IMR-90 (cell line): ENCODE measurements at regions not wholly inside any gene's neighbourhood (a gene's known extent, or its start where the extent isn't known, plus 50 kb on each side); places are given as distances from the start of the nearest gene placed in this dataset.

Source experiments
- ATAC-seq: fragments of 200-7000 bp; cut with Tn5 transposase; 2 replicates; pipeline ENCODE4 v1.9.1; 2020; ENCODE audit warnings: low read depth, mild to moderate bottlenecking, moderate library complexity
- BruUV-seq: library from RNA; stranded (reverse); fragments of 400-500 nt; replicated peaks from 2 replicates; lab custom pipeline; 2021; lab: Mats Ljungman, UMichigan
- CTCF ChIA-PET: fragments of 300-600 bp; formaldehyde crosslinking; extraction: SDS; loops from one replicate; lab custom pipeline; 2021; ENCODE audit warnings: antibody characterized with exemption; lab: Yijun Ruan, JAX
- POLR2A ChIA-PET: fragments of 300-600 bp; sonication (Branson Sonifier 250); formaldehyde crosslinking; loops from one replicate; lab custom pipeline; 2022; ENCODE audit warnings: antibody characterized with exemption; ENCODE audit not compliant: unreplicated experiment; lab: Charles Lee
- DNase-seq: peaks from one replicate; pipeline ENCODE4 v3.0.0; 2013
- H2AFZ ChIP-seq: replicated peaks from 2 replicates; pipeline ENCODE3; 2013; ENCODE audit warnings: low read length, mild to moderate bottlenecking; ENCODE audit not compliant: poor library complexity
- H2AK5ac ChIP-seq: 2 replicates; pipeline ENCODE4 v1.6.1; 2013; ENCODE audit warnings: low read depth, low read length, inconsistent platforms
- H2AK9ac ChIP-seq: replicated peaks from 2 replicates; pipeline ENCODE3; 2013; ENCODE audit warnings: mild to moderate bottlenecking, low read depth, low read length, moderate library complexity; ENCODE audit not compliant: poor library complexity
- H2BK120ac ChIP-seq: 2 replicates; pipeline ENCODE4 v1.6.1; 2013; ENCODE audit warnings: low read depth, low read length, inconsistent platforms
- H2BK15ac ChIP-seq: 3 replicates; pipeline ENCODE4 v1.6.1; 2013; ENCODE audit warnings: low read depth, low read length, inconsistent platforms
- H2BK20ac ChIP-seq: 2 replicates; pipeline ENCODE4 v1.6.1; 2013; ENCODE audit warnings: low read depth, mild to moderate bottlenecking, inconsistent platforms, low read length, moderate library complexity
- H2BK5ac ChIP-seq: 2 replicates; pipeline ENCODE4 v1.6.1; 2013; ENCODE audit warnings: mild to moderate bottlenecking, low read depth, low read length, inconsistent platforms; ENCODE audit not compliant: poor library complexity, severe bottlenecking
- H3K14ac ChIP-seq: replicated peaks from 2 replicates; pipeline ENCODE4 v1.6.1; 2013; ENCODE audit warnings: low read depth, low read length, inconsistent platforms
- H3K18ac ChIP-seq: 2 replicates; pipeline ENCODE4 v1.6.1; 2013; ENCODE audit warnings: low read depth, low read length, control low read depth
- H3K23ac ChIP-seq: 2 replicates; pipeline ENCODE4 v1.6.1; 2013; ENCODE audit warnings: low read depth, low read length, inconsistent platforms
- H3K27ac ChIP-seq: 2 replicates; pipeline ENCODE4 v1.5.1; 2013; ENCODE audit warnings: mild to moderate bottlenecking, control low read depth, low read length; ENCODE audit not compliant: insufficient read depth
- H3K27me3 ChIP-seq: 2 replicates; pipeline ENCODE4 v1.6.1; 2013; ENCODE audit warnings: low read length; ENCODE audit not compliant: control insufficient read depth, insufficient read depth
- H3K36me3 ChIP-seq: 2 replicates; pipeline ENCODE4 v1.6.1; 2013; ENCODE audit warnings: low read length, mixed read lengths; ENCODE audit not compliant: control insufficient read depth, insufficient read depth
- H3K4ac ChIP-seq: 2 replicates; pipeline ENCODE4 v1.6.1; 2013; ENCODE audit warnings: low read depth, low read length, inconsistent platforms
- H3K4me1 ChIP-seq: 2 replicates; pipeline ENCODE4 v1.6.1; 2013; ENCODE audit warnings: low read length, mixed read lengths; ENCODE audit not compliant: control insufficient read depth, insufficient read depth
- H3K4me2 ChIP-seq: 2 replicates; pipeline ENCODE4 v1.6.1; 2013; ENCODE audit warnings: low read depth, mild to moderate bottlenecking, control low read depth, low read length, moderate library complexity
- H3K4me3 ChIP-seq: 2 replicates; pipeline ENCODE4 v1.5.1; 2013; ENCODE audit warnings: low read depth, mild to moderate bottlenecking, control low read depth, low read length, moderate library complexity; ENCODE audit not compliant: insufficient read depth
- H3K56ac ChIP-seq: 2 replicates; pipeline ENCODE4 v1.6.1; 2013; ENCODE audit warnings: low read length, inconsistent platforms; ENCODE audit not compliant: insufficient read depth; ENCODE audit errors: extremely low read depth
- H3K79me1 ChIP-seq, 2 experiments: 2 replicates each; pipeline ENCODE4 v1.6.1; 2013; ENCODE audit warnings: low read length in 2 of 2, inconsistent platforms in 1 of 2, low read depth in 1 of 2
- H3K9ac ChIP-seq: 2 replicates; pipeline ENCODE4 v1.6.1; 2013; ENCODE audit warnings: low read depth, low read length, control low read depth
- H3K9me1 ChIP-seq: 2 replicates; pipeline ENCODE4 v1.6.1; 2013; ENCODE audit warnings: low read length, inconsistent platforms; ENCODE audit not compliant: insufficient read depth
- H3K9me3 ChIP-seq: 2 replicates; pipeline ENCODE4 v1.6.1; 2013; ENCODE audit warnings: low read length; ENCODE audit not compliant: control insufficient read depth, insufficient read depth
- H4K20me1 ChIP-seq: 2 replicates; pipeline ENCODE4 v1.6.1; 2013; ENCODE audit warnings: low read length, inconsistent platforms; ENCODE audit not compliant: insufficient read depth
- H4K5ac ChIP-seq: 2 replicates; pipeline ENCODE4 v1.6.1; 2013; ENCODE audit warnings: mild to moderate bottlenecking, low read depth, low read length, control low read depth
- H4K8ac ChIP-seq, 2 experiments: 2 replicates each; pipeline ENCODE4 v1.6.1; 2013; ENCODE audit warnings: low read depth in 2 of 2, low read length in 2 of 2, control low read depth in 1 of 2, inconsistent platforms in 1 of 2
- H4K91ac ChIP-seq: 2 replicates; pipeline ENCODE4 v1.6.1; 2013; ENCODE audit warnings: low read depth, low read length, inconsistent platforms; ENCODE audit not compliant: insufficient read depth
- BHLHE40 ChIP-seq: fragments of 150-350 bp; IDR thresholded peaks from 2 replicates; pipeline ENCODE4 v1.6.1; 2016; ENCODE audit warnings: mild to moderate bottlenecking, low read depth, low read length
- CEBPB ChIP-seq: IDR thresholded peaks from 2 replicates; pipeline ENCODE4 v1.6.1; 2012; ENCODE audit warnings: low read depth, low read length, improper control_type of control experiment
- MAFK ChIP-seq: IDR thresholded peaks from 2 replicates; pipeline ENCODE4 v1.6.1; 2012; ENCODE audit warnings: low read depth, low read length, improper control_type of control experiment
- MAZ ChIP-seq: IDR thresholded peaks from 2 replicates; pipeline ENCODE4 v1.6.1; 2012; ENCODE audit warnings: low read depth, mild to moderate bottlenecking, low read length, improper control_type of control experiment, moderate library complexity, borderline replicate concordance
- MXI1 ChIP-seq: IDR thresholded peaks from 2 replicates; pipeline ENCODE4 v1.6.1; 2012; ENCODE audit warnings: low read depth, mild to moderate bottlenecking, low read length, moderate library complexity, borderline replicate concordance
- RCOR1 ChIP-seq: IDR thresholded peaks from 2 replicates; pipeline ENCODE4 v1.6.1; 2012; ENCODE audit warnings: mild to moderate bottlenecking, low read length, improper control_type of control experiment; ENCODE audit not compliant: insufficient replicate concordance
- SMC3 ChIP-seq: fragments of 150-350 bp; IDR thresholded peaks from 2 replicates; pipeline ENCODE4 v1.6.1; 2016; ENCODE audit warnings: low read depth, mild to moderate bottlenecking, antibody characterized with exemption, low read length, moderate library complexity
- WGBS, 2 experiments: methylation state at CpG; one replicate each; pipeline versions ENCODE4 v1.1.5 to v1.1.7; 2013; ENCODE audit warnings: missing lambda C conversion rate in 2 of 2; ENCODE audit not compliant: insufficient read length in 1 of 2; ENCODE audit errors: extremely low coverage in 2 of 2; 5-methylcytosine and 5-hydroxymethylcytosine counted together
- dilution Hi-C: fragments of 300-500 bp; cut with HindIII; formaldehyde crosslinking; loops from one replicate; pipeline ENCODE4 v1.14.3; 2018; ENCODE audit warnings: low sequenced_read_pairs; ENCODE audit not compliant: unreplicated experiment
- in situ Hi-C: fragments of 300-500 bp; cut with MboI; formaldehyde crosslinking; loops from 3 replicates; pipeline ENCODE4 v1.14.3; 2019; ENCODE audit warnings: low sequenced_read_pairs, inconsistent platforms, mixed read lengths
- intact Hi-C: fragments of 100-400 bp; cut with micrococcal nuclease; formaldehyde crosslinking; loops from 2 replicates; pipeline ENCODE4 v1.10.0; 2022
- TF ChIP-seq, protein P1 (sequence below): fragments of 150-350 bp; IDR thresholded peaks from 2 replicates; pipeline ENCODE4 v1.6.1; 2016; ENCODE audit warnings: low read depth, mild to moderate bottlenecking, low read length, moderate library complexity, borderline replicate concordance

DNA sequence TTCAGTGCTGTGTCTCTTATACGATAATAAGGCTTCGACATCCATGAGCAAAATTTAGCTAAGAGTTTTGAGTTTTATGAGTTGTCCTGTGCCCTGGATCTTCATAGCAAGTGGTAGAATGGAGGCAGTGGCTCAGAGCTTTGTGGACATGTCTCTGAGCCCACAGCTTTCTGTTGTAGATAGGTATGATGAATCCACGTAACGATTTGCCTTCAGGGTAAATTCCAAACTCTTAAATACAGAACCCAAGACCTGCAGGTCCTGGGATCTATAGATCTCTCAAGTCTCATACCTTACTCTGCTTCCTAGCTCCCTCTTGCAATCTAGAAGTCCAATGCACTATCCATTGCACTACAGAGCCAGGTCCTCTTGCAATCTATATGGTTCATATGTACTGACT, 59.5 kb upstream of the TLE4 start:
- Histone ChIP-seq H3K36me3 (no peaks in the 10 kb centered on the region), H2BK20ac (no peak overlapping the region), H2AK9ac (no peak overlapping the region), H3K79me1 (no peaks in the 10 kb centered on the region), H4K8ac (no peak overlapping the region), H2BK5ac (no peak overlapping the region), H3K4ac (no peak overlapping the region), H3K14ac (no peak overlapping the region), H3K27ac (no peak overlapping the region), H2BK120ac (no peak overlapping the region), H3K9me3 (no peaks in the 10 kb centered on the region), H3K56ac (no peak overlapping the region), H2AFZ (no peak overlapping the region), H3K4me1 (no peaks in the 10 kb centered on the region), H3K27me3 (no peaks in the 10 kb centered on the region), H3K18ac (no peak overlapping the region), H4K91ac (no peak overlapping the region), H3K9ac (no peak overlapping the region), H3K23ac (no peak overlapping the region), H4K5ac (no peak overlapping the region), H4K20me1 (no peaks in the 10 kb centered on the region), H3K4me2 (no peak overlapping the region), H3K4me3 (no peak overlapping the region), H3K9me1 (no peaks in the 10 kb centered on the region), H2AK5ac (no peak overlapping the region), H2BK15ac (no peak overlapping the region)
- intact Hi-C loops = no loop called here
- in situ Hi-C loops = no loop called here
- CTCF ChIA-PET = no interaction called here
- dilution Hi-C loops = no loop called here
- POLR2A ChIA-PET = no interaction called here
- DNase-seq (no peak), ATAC-seq (no peak)
- WGBS, 2 experiments = no CpG with 5 or more reads among the region's 4 CpGs
- BruUV-seq = no TSS peak
- TF ChIP-seq MAZ (no peak), BHLHE40 (no peak), MAFK (no peak), SMC3 (no peak), MXI1 (no peak), RCOR1 (no peak), CEBPB (no peak)
- TF ChIP-seq, protein P1, sequence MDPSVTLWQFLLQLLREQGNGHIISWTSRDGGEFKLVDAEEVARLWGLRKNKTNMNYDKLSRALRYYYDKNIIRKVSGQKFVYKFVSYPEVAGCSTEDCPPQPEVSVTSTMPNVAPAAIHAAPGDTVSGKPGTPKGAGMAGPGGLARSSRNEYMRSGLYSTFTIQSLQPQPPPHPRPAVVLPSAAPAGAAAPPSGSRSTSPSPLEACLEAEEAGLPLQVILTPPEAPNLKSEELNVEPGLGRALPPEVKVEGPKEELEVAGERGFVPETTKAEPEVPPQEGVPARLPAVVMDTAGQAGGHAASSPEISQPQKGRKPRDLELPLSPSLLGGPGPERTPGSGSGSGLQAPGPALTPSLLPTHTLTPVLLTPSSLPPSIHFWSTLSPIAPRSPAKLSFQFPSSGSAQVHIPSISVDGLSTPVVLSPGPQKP = no peak
